ENCODE measurements at regions not wholly inside any gene's neighbourhood (a gene's known extent, or its start where the extent isn't known, plus 50 kb on each side); places are given as distances from the start of the nearest gene placed in this dataset.

DNA sequence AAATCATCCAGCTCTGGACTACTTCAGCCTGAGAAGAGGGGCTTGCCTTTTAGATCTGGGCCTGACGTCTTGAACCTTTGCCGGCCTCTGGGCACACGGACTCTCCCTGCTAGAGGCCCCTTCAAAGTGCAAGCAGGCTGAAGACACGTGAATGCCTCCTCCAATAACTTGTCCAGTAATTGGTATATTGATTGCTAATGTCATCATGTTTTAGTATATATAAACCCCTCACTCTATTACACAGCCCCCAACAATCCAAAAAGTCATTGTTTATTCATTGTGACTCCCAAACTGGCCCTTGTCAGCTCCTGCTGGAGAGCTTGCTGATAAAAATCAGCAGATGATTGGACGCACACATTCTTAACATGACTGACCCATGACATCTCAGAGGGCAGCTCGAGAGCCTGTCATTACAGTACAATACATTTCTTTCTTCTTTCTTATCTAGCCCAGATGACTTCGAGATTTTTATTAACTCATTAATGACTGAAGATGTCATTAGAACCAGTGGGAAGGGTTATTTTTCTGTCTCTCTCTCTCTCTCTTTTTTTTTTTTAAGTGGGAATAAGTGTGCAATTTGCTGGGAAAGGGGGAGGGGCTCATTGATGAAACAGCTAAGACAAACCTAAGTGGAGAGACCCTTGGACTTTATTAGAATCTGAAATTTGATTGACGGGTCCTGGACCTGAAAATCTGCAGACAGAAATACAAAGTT is 65.5 kb upstream of the NR2F2 start:
- H3K36me3 ChIP-seq (ENCODE audit: control insufficient read depth in 2 of 2, insufficient read depth in 2 of 2, low read length in 2 of 2): peaks cover 0 to 7% of the 10 kb centered on the region in 2 donors
- no peaks in the 10 kb centered on the region for H3K9me3 ChIP-seq (ENCODE audit: control insufficient read depth in 2 of 2, low read length in 2 of 2)
- H3K4me3 ChIP-seq (ENCODE audit: low read length in 2 of 2): no peak overlapping the region
- H3K9ac ChIP-seq (ENCODE audit: low read length in 2 of 2): no peak overlapping the region
- H3K4me1 ChIP-seq (ENCODE audit: control insufficient read depth, insufficient read depth, low read length): peaks cover 7% of the 10 kb centered on the region
- H3K27me3 ChIP-seq (ENCODE audit: control insufficient read depth in 1 of 2, insufficient read depth in 2 of 2, low read length in 2 of 2): no peaks in the 10 kb centered on the region
- no peak overlapping the region for H3K27ac ChIP-seq (ENCODE audit: low read length)

DNA sequence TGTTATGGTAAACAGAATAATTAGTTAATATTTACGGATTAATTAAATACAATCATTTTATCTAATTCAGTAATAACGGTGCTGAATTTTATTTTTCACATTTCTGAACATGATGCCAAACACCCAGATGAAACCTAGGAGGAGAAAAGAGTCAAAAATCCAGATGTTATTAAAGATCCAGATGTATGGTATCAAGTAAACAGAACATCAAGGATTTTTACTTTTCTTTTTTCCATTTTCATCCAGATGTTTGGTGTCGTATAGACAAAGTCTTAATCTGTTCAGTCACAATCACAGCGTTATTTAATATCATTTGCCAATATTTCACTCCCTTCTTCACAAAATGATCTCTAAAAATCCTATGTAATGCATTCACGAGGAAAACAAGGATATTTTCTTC is 64.0 kb upstream of the NR2F2 start:
- H3K9ac ChIP-seq (ENCODE audit: low read length in 2 of 2): no peak overlapping the region
- peaks cover 0 to 7% of the 10 kb centered on the region in 2 donors for H3K36me3 ChIP-seq (ENCODE audit: control insufficient read depth in 2 of 2, insufficient read depth in 2 of 2, low read length in 2 of 2)
- H3K27ac ChIP-seq (ENCODE audit: low read length): no peak overlapping the region

DNA sequence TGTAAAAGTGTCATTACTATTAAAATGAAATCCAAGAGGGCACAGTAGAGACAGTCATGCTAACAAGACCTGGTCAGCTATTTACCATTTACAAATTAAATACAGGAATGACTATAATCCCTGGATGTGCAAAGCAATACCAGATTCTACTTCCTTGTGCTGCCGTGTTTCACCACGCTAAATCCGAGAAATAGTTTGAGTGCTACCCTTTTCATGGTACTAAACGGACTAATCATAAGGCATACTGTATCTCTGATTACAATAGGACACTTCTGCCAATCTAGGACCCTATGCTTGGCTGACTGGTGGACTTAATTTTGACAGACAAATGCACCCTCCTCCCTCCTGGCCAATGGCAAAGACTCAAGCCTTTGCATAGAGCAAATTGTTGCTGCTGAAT is 63.0 kb upstream of the NR2F2 start:
- no peak overlapping the region for H3K9ac ChIP-seq (ENCODE audit: low read length in 2 of 2)
- peaks cover 0 to 7% of the 10 kb centered on the region in 2 donors for H3K36me3 ChIP-seq (ENCODE audit: control insufficient read depth in 2 of 2, insufficient read depth in 2 of 2, low read length in 2 of 2)
- H3K4me3 ChIP-seq (ENCODE audit: low read length in 2 of 2): no peak overlapping the region
- H3K4me1 ChIP-seq (ENCODE audit: control insufficient read depth, insufficient read depth, low read length): peaks cover 6% of the 10 kb centered on the region
- no peak overlapping the region for H3K27ac ChIP-seq (ENCODE audit: low read length)
- no peaks in the 10 kb centered on the region for H3K27me3 ChIP-seq (ENCODE audit: control insufficient read depth in 1 of 2, insufficient read depth in 2 of 2, low read length in 2 of 2)
- no peaks in the 10 kb centered on the region for H3K9me3 ChIP-seq (ENCODE audit: control insufficient read depth in 2 of 2, low read length in 2 of 2)

More for the DNA sequence above, 64.0 kb upstream of the NR2F2 start:
- no peaks in the 10 kb centered on the region for H3K9me3 ChIP-seq (ENCODE audit: control insufficient read depth in 2 of 2, low read length in 2 of 2)
- no peak overlapping the region for H3K4me3 ChIP-seq (ENCODE audit: low read length in 2 of 2)
- peaks cover 7% of the 10 kb centered on the region for H3K4me1 ChIP-seq (ENCODE audit: control insufficient read depth, insufficient read depth, low read length)
- no peaks in the 10 kb centered on the region for H3K27me3 ChIP-seq (ENCODE audit: control insufficient read depth in 1 of 2, insufficient read depth in 2 of 2, low read length in 2 of 2)

DNA sequence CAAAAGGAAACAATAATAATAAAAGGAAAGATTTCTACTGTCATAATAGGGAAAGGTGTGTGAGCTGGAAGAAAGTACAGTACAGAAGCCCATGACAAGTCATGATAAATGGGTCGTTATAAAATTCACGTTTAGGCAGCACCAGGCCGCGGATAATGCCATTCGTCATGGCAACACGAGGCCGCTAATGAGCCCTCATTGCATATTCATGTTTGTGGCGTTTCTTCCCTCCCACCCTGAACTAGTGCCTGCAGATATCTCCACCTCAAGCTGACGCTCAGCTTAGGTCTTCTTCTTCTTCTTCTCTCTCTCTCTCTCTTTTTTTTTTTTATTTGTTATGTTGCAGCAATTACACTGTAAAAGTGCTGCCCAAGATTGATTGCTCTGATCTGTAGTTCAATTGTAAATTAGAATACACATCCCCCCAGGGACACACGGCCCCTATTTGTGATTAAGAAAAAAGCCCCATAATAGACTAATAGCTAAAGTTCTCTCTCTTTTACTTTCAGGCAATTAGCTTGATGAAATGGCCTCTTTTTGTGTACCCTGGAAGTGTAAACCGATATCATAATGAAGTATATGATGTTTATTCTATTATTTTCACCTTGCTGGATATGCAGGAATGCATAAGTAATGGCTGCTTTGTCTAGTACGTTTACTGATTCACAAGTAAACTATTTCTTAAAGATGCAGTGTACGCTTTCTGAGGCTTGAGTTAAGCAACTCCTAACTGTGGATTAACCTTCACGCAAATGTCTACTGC is 61.9 kb upstream of the NR2F2 start:
- no peaks in the 10 kb centered on the region for H3K4me1 ChIP-seq (ENCODE audit: control insufficient read depth, insufficient read depth, low read length)
- no peak overlapping the region for H3K4me3 ChIP-seq (ENCODE audit: low read length in 2 of 2)
- no peak overlapping the region for H3K27ac ChIP-seq (ENCODE audit: low read length)
- no peaks in the 10 kb centered on the region for H3K9me3 ChIP-seq (ENCODE audit: control insufficient read depth in 2 of 2, low read length in 2 of 2)
- peaks cover 0 to 8% of the 10 kb centered on the region in 2 donors for H3K36me3 ChIP-seq (ENCODE audit: control insufficient read depth in 2 of 2, insufficient read depth in 2 of 2, low read length in 2 of 2)
- no peak overlapping the region for H3K9ac ChIP-seq (ENCODE audit: low read length in 2 of 2)
- H3K27me3 ChIP-seq (ENCODE audit: control insufficient read depth in 1 of 2, insufficient read depth in 2 of 2, low read length in 2 of 2): no peaks in the 10 kb centered on the region

DNA sequence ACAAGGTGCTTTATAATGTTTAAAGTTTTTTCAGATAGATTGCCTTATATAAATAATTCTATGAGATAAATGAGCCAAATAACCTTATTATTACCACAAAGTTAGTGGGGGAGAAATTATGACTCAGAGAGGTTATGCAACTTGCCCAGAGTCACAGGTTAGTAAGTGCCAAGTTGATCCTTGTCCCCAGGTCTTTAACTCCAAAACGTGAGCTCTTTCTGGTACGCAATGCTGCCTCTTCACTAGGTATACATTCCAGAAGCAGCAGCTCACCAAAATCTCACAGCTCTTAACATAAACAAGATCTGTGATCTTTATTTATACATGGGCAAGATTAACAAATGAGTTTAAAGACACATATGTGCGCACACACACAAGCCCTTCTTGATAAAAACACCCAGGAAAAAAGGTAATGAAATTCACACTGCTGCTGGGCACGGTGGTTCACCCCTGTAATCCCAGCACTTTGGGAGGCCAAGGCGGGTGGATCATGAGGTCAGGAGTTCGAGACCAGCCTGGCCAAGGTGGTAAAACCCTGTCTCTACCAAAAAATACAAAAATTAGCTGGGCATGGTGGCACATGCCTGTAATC is 59.8 kb upstream of the NR2F2 start:
- Histone ChIP-seq H3K9me3 (ENCODE audit: control insufficient read depth in 2 of 2, low read length in 2 of 2) (no peaks in the 10 kb centered on the region), H3K36me3 (ENCODE audit: control insufficient read depth in 2 of 2, insufficient read depth in 2 of 2, low read length in 2 of 2) (peaks cover 0 to 10% of the 10 kb centered on the region in 2 donors), H3K9ac (ENCODE audit: low read length in 2 of 2) (no peak overlapping the region)

DNA sequence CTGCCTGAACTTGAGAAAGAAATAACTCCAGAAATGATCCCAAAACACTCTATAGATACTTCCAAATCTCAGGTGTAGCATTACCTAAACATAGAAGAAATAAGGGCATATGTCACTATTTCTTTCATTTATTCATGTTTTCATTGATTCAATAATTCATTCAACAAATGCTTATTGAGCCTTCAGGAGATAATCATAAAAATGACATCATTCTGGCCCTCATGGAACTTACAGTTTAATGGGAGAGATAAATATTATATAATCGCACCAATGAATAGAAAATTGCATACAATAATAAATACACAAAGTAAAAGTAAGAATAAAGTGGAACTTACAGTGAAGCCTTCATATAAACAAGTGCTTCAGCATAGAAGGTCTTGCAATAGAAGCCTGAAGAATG is 58.1 kb upstream of the NR2F2 start:
- Histone ChIP-seq H3K27ac (ENCODE audit: low read length) (no peak overlapping the region), H3K9ac (ENCODE audit: low read length in 2 of 2) (no peak overlapping the region), H3K4me3 (ENCODE audit: low read length in 2 of 2) (no peak overlapping the region), H3K27me3 (ENCODE audit: control insufficient read depth in 1 of 2, insufficient read depth in 2 of 2, low read length in 2 of 2) (no peaks in the 10 kb centered on the region), H3K36me3 (ENCODE audit: control insufficient read depth in 2 of 2, insufficient read depth in 2 of 2, low read length in 2 of 2) (peaks cover 0 to 9% of the 10 kb centered on the region in 2 donors), H3K9me3 (ENCODE audit: control insufficient read depth in 2 of 2, low read length in 2 of 2) (no peaks in the 10 kb centered on the region), H3K4me1 (ENCODE audit: control insufficient read depth, insufficient read depth, low read length) (no peaks in the 10 kb centered on the region)

More for the DNA sequence above, 59.8 kb upstream of the NR2F2 start:
- no peak overlapping the region for H3K27ac ChIP-seq (ENCODE audit: low read length)
- H3K27me3 ChIP-seq (ENCODE audit: control insufficient read depth in 1 of 2, insufficient read depth in 2 of 2, low read length in 2 of 2): no peaks in the 10 kb centered on the region
- H3K4me1 ChIP-seq (ENCODE audit: control insufficient read depth, insufficient read depth, low read length): no peaks in the 10 kb centered on the region
- no peak overlapping the region for H3K4me3 ChIP-seq (ENCODE audit: low read length in 2 of 2)

DNA sequence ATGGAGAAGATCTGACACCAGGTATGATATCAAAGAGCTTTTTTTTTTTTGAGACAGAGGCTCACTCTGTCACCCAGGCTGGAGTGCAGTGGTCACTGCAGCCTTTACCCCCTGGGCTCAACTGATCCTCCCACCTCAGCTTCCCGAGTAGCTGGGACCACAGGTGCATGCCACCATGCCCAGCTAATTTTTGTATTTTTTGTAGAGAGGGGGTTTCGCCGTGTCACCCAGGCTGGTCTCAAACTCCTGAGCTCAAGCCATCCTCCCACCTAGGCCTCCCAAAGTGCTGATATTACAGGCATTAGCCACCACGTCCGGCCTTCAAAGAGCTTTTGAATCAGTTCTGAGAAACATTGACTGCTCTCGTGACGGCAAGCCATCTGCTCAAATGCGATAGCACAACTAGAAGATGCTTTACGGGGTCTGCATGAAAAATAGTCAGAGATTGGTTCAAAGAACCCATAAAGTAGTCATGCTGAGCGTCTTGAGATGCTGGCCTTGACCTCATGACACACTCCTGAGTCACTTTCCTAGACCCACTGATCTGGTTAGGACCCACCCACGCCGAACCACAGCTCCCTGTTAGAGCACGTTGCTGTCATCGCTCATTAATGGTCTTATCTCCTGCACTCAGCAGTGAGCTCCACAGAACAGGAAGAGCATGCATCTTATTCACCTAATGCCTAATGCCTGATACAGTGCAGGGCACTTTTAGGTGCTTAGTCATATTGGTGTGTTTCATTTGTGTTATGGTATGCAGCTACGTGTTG is 57.0 kb upstream of the NR2F2 start:
- no peak overlapping the region for H3K27ac ChIP-seq (ENCODE audit: low read length)
- no peaks in the 10 kb centered on the region for H3K9me3 ChIP-seq (ENCODE audit: control insufficient read depth in 2 of 2, low read length in 2 of 2)
- H3K4me1 ChIP-seq (ENCODE audit: control insufficient read depth, insufficient read depth, low read length): no peaks in the 10 kb centered on the region
- H3K27me3 ChIP-seq (ENCODE audit: control insufficient read depth in 1 of 2, insufficient read depth in 2 of 2, low read length in 2 of 2): no peaks in the 10 kb centered on the region
- no peak overlapping the region for H3K9ac ChIP-seq (ENCODE audit: low read length in 2 of 2)
- peaks cover 0 to 13% of the 10 kb centered on the region in 2 donors for H3K36me3 ChIP-seq (ENCODE audit: control insufficient read depth in 2 of 2, insufficient read depth in 2 of 2, low read length in 2 of 2)
- H3K4me3 ChIP-seq (ENCODE audit: low read length in 2 of 2): no peak overlapping the region

DNA sequence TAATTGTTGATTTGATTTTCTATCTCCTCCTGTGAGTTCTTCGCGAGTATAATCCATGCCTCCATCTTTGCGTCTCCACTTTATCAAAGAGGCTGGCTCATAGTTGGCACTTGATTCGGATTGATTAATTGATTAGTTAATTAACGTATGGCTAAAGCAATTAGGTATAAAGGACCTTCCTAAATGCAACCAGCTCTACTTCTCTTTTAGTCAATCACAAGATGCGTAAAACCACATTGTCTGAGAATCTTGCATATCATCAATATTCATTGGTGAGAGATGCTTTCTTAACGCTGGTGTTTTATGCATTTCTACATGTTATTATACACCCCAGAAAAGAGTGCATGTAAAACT is 56.4 kb upstream of the NR2F2 start:
- no peaks in the 10 kb centered on the region for H3K27me3 ChIP-seq (ENCODE audit: control insufficient read depth in 1 of 2, insufficient read depth in 2 of 2, low read length in 2 of 2)
- no peaks in the 10 kb centered on the region for H3K9me3 ChIP-seq (ENCODE audit: control insufficient read depth in 2 of 2, low read length in 2 of 2)
- no peak overlapping the region for H3K4me3 ChIP-seq (ENCODE audit: low read length in 2 of 2)
- peaks cover 0 to 9% of the 10 kb centered on the region in 2 donors for H3K36me3 ChIP-seq (ENCODE audit: control insufficient read depth in 2 of 2, insufficient read depth in 2 of 2, low read length in 2 of 2)
- H3K9ac ChIP-seq (ENCODE audit: low read length in 2 of 2): no peak overlapping the region
- H3K4me1 ChIP-seq (ENCODE audit: control insufficient read depth, insufficient read depth, low read length): no peaks in the 10 kb centered on the region
- no peak overlapping the region for H3K27ac ChIP-seq (ENCODE audit: low read length)

DNA sequence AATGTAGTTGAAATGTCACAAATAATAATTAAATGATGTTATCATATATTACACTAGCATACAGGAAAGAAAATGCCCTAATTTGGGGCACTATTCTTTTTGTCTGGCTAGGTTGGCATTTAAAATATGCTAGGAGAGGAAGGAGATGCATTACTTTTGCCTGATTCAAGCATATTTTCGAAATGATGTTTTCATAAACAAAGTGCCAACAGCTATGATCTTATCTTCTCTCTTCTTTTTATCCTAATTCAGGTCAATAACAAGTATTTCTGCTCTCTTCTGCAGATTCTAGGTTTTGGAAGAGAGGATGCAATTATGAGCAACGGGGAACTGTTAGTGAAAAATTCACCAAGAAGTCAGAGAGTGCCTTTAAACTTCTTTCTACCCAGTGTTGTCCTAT is 55.8 kb upstream of the NR2F2 start:
- H3K4me1 ChIP-seq (ENCODE audit: control insufficient read depth, insufficient read depth, low read length): no peaks in the 10 kb centered on the region
- no peaks in the 10 kb centered on the region for H3K9me3 ChIP-seq (ENCODE audit: control insufficient read depth in 2 of 2, low read length in 2 of 2)
- H3K36me3 ChIP-seq (ENCODE audit: control insufficient read depth in 2 of 2, insufficient read depth in 2 of 2, low read length in 2 of 2): peaks cover 0 to 11% of the 10 kb centered on the region in 2 donors
- H3K9ac ChIP-seq (ENCODE audit: low read length in 2 of 2): no peak overlapping the region
- no peak overlapping the region for H3K27ac ChIP-seq (ENCODE audit: low read length)
- no peak overlapping the region for H3K4me3 ChIP-seq (ENCODE audit: low read length in 2 of 2)
- H3K27me3 ChIP-seq (ENCODE audit: control insufficient read depth in 1 of 2, insufficient read depth in 2 of 2, low read length in 2 of 2): no peaks in the 10 kb centered on the region

DNA sequence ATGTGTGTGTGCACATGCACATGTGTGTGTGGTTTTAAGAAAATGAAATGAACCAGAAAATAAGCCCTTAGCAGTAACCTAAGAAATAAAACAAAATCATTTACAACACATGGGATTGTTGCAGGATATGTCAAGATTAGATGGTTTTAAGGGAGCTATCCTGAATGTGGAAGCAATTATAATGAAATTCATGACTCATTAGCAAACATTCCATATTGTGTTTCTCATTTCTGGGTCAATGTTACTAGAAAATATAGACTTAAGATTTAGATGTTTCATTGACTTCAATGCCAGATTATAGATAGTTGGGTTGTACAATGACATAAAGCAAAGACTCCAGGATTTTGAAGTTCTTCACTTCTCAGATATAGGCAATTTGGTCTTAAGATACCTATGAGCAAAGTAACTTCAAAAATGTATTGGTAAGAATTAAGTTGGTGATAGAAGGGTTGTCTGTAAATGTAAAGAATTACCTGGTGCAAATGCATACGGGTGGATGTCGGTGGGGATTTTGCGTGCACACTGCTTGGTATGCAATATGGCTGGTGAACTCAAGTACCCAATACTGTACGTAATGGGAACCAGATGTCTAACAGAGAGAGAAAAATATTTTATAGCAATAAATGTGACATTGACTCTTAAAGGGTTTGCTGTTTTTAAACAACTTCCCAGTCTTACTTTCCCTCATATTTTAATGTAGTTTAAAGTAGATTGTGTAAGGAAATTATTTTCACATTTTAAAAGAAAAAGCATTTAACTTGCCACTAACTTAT is 53.9 kb upstream of the NR2F2 start:
- Histone ChIP-seq H3K36me3 (ENCODE audit: control insufficient read depth in 2 of 2, insufficient read depth in 2 of 2, low read length in 2 of 2) (peaks cover 0 to 16% of the 10 kb centered on the region in 2 donors), H3K4me1 (ENCODE audit: control insufficient read depth, insufficient read depth, low read length) (no peaks in the 10 kb centered on the region), H3K9me3 (ENCODE audit: control insufficient read depth in 2 of 2, low read length in 2 of 2) (no peaks in the 10 kb centered on the region), H3K9ac (ENCODE audit: low read length in 2 of 2) (no peak overlapping the region), H3K4me3 (ENCODE audit: low read length in 2 of 2) (no peak overlapping the region), H3K27me3 (ENCODE audit: control insufficient read depth in 1 of 2, insufficient read depth in 2 of 2, low read length in 2 of 2) (no peaks in the 10 kb centered on the region), H3K27ac (ENCODE audit: low read length) (no peak overlapping the region)
